ENCODE measurements at regions not wholly inside any gene's neighbourhood (a gene's known extent, or its start where the extent isn't known, plus 50 kb on each side); places are given as distances from the start of the nearest gene placed in this dataset.
A peak's percentile ranks its signal among the peaks of the same experiment; 100 is the strongest.

- H3K27ac ChIP-seq (ENCODE audit: low read depth, low read length, poor library complexity, severe bottlenecking) = no peak overlapping the region
- TF ChIP-seq CTCF (conservative IDR thresholded peaks at IDR 0.05; ENCODE audit: low read depth, low read length) (no peak), EZH2 (IDR thresholded peaks at IDR 0.05; ENCODE audit: borderline replicate concordance, low read depth, low read length, poor library complexity, severe bottlenecking) (no peak)
- no peak for DNase-seq (ENCODE audit: low spot score)
- H3K9me3 ChIP-seq (ENCODE audit: low read depth, low read length, poor library complexity, severe bottlenecking) = no peaks in the 10 kb centered on the region
- CTCF ChIA-PET = no interaction called here
- H3K4me1 ChIP-seq (ENCODE audit: insufficient read depth, low read length, poor library complexity, severe bottlenecking) = peaks cover 11% of the 10 kb centered on the region
- no peaks in the 10 kb centered on the region for H3K27me3 ChIP-seq (replicated peaks; ENCODE audit: insufficient read depth, low read depth, low read length, poor library complexity)
- intact Hi-C loops (cut with micrococcal nuclease; ENCODE audit: unreplicated experiment) = no loop called here
- H3K36me3 ChIP-seq (ENCODE audit: insufficient read depth, low read length, poor library complexity, severe bottlenecking) = no peaks in the 10 kb centered on the region
- no TSS peak for BruUV-seq (replicated peaks)
- H3K4me3 ChIP-seq (ENCODE audit: low read depth, low read length, poor library complexity, severe bottlenecking) = no peak overlapping the region
- POLR2A ChIA-PET (ENCODE audit: low non-redundant PET) = no interaction called here
Measured at GRCh38 chr2:120673571-120674061, 62.1 kb upstream of the GLI2 start.

GRCh38 chr2:120674246-120675170 is 61.2 kb upstream of the GLI2 start:
- no peaks in the 10 kb centered on the region for H3K9me3 ChIP-seq (ENCODE audit: low read depth, low read length, poor library complexity, severe bottlenecking)
- CTCF ChIA-PET = no interaction called here
- no peak for DNase-seq (ENCODE audit: low spot score)
- POLR2A ChIA-PET (ENCODE audit: low non-redundant PET) = no interaction called here
- H3K27me3 ChIP-seq (replicated peaks; ENCODE audit: insufficient read depth, low read depth, low read length, poor library complexity) = no peaks in the 10 kb centered on the region
- H3K4me1 ChIP-seq (ENCODE audit: insufficient read depth, low read length, poor library complexity, severe bottlenecking) = peaks cover 7% of the 10 kb centered on the region
- TF ChIP-seq CTCF (conservative IDR thresholded peaks at IDR 0.05; ENCODE audit: low read depth, low read length) (no peak), EZH2 (IDR thresholded peaks at IDR 0.05; ENCODE audit: borderline replicate concordance, low read depth, low read length, poor library complexity, severe bottlenecking) (no peak)
- H3K36me3 ChIP-seq (ENCODE audit: insufficient read depth, low read length, poor library complexity, severe bottlenecking) = no peaks in the 10 kb centered on the region
- intact Hi-C loops (cut with micrococcal nuclease; ENCODE audit: unreplicated experiment) = no loop called here
- H3K27ac ChIP-seq (ENCODE audit: low read depth, low read length, poor library complexity, severe bottlenecking) = no peak overlapping the region
- BruUV-seq (replicated peaks) = no TSS peak
- H3K4me3 ChIP-seq (ENCODE audit: low read depth, low read length, poor library complexity, severe bottlenecking) = no peak overlapping the region

GRCh38 chr2:120675460-120676130 is 60.1 kb upstream of the GLI2 start:
- ChIA-PET POLR2A (ENCODE audit: low non-redundant PET) (interaction anchor here (0.6 kb wide), 1 partner anchor 341 kb away, joined by 3 read pairs; no protein-coding TSS in a partner anchor), CTCF (no interaction called here)
- intact Hi-C loops (cut with micrococcal nuclease; ENCODE audit: unreplicated experiment) = no loop called here
- H3K27ac ChIP-seq (ENCODE audit: low read depth, low read length, poor library complexity, severe bottlenecking) = no peak overlapping the region
- DNase-seq (ENCODE audit: low spot score) = peak; percentile 64
- no peaks in the 10 kb centered on the region for H3K36me3 ChIP-seq (ENCODE audit: insufficient read depth, low read length, poor library complexity, severe bottlenecking)
- BruUV-seq (replicated peaks) = no TSS peak
- no peaks in the 10 kb centered on the region for H3K9me3 ChIP-seq (ENCODE audit: low read depth, low read length, poor library complexity, severe bottlenecking)
- H3K4me3 ChIP-seq (ENCODE audit: low read depth, low read length, poor library complexity, severe bottlenecking) = no peak overlapping the region
- H3K4me1 ChIP-seq (ENCODE audit: insufficient read depth, low read length, poor library complexity, severe bottlenecking) = no peaks in the 10 kb centered on the region
- TF ChIP-seq CTCF (conservative IDR thresholded peaks at IDR 0.05; ENCODE audit: low read depth, low read length) (peak; percentile 80), EZH2 (IDR thresholded peaks at IDR 0.05; ENCODE audit: borderline replicate concordance, low read depth, low read length, poor library complexity, severe bottlenecking) (no peak)
- no peaks in the 10 kb centered on the region for H3K27me3 ChIP-seq (replicated peaks; ENCODE audit: insufficient read depth, low read depth, low read length, poor library complexity)
